ENCODE measurements at regions not wholly inside any gene's neighbourhood (a gene's known extent, or its start where the extent isn't known, plus 50 kb on each side); places are given as distances from the start of the nearest gene placed in this dataset.

GRCh38 chr5:104643320-104643719 lies 1080.7 kb upstream of the NUDT12 start:
- no peak for DNase-seq (ENCODE audit: low read depth, low spot score)
- TF ChIP-seq CTCF (IDR thresholded peaks at IDR 0.05; ENCODE audit: low read depth, low read length) = no peak
- no peak overlapping the region for H3K4me3 ChIP-seq (ENCODE audit: low read depth, low read length)
- in situ Hi-C loops (cut with HindIII; ENCODE audit: low sequenced_read_pairs) = no loop called here

- in situ Hi-C loops (cut with HindIII; ENCODE audit: low sequenced_read_pairs) = no loop called here
- DNase-seq (ENCODE audit: low read depth, low spot score) = peak; percentile 65
- H3K4me3 ChIP-seq (ENCODE audit: low read depth, low read length) = no peak overlapping the region
- no peak for TF ChIP-seq CTCF (IDR thresholded peaks at IDR 0.05; ENCODE audit: low read depth, low read length)
Observed at GRCh38 chr5:104635227-104635626, 1072.6 kb upstream of the NUDT12 start.

GRCh38 chr5:104628911-104629310 lies 1066.3 kb upstream of the NUDT12 start:
- in situ Hi-C loops (cut with HindIII; ENCODE audit: low sequenced_read_pairs) = no loop called here
- TF ChIP-seq CTCF (IDR thresholded peaks at IDR 0.05; ENCODE audit: low read depth, low read length) = no peak
- no peak for DNase-seq (ENCODE audit: low read depth, low spot score)
- no peak overlapping the region for H3K4me3 ChIP-seq (ENCODE audit: low read depth, low read length)

GRCh38 chr5:104626122-104626521 lies 1063.5 kb upstream of the NUDT12 start:
- DNase-seq (ENCODE audit: low read depth, low spot score) = no peak
- no peak overlapping the region for H3K4me3 ChIP-seq (ENCODE audit: low read depth, low read length)
- in situ Hi-C loops (cut with HindIII; ENCODE audit: low sequenced_read_pairs) = no loop called here
- TF ChIP-seq CTCF (IDR thresholded peaks at IDR 0.05; ENCODE audit: low read depth, low read length) = no peak

GRCh38 chr5:104612005-104612404 lies 1049.4 kb upstream of the NUDT12 start:
- no peak overlapping the region for H3K4me3 ChIP-seq (ENCODE audit: low read depth, low read length)
- in situ Hi-C loops (cut with HindIII; ENCODE audit: low sequenced_read_pairs) = no loop called here
- no peak for TF ChIP-seq CTCF (IDR thresholded peaks at IDR 0.05; ENCODE audit: low read depth, low read length)
- no peak for DNase-seq (ENCODE audit: low read depth, low spot score)

- no peak for DNase-seq (ENCODE audit: low read depth, low spot score)
- TF ChIP-seq CTCF (IDR thresholded peaks at IDR 0.05; ENCODE audit: low read depth, low read length) = no peak
- no peak overlapping the region for H3K4me3 ChIP-seq (ENCODE audit: low read depth, low read length)
- in situ Hi-C loops (cut with HindIII; ENCODE audit: low sequenced_read_pairs) = no loop called here
Observed at GRCh38 chr5:104611135-104611767, 1048.7 kb upstream of the NUDT12 start.
